GM12878 (cell line): ENCODE measurements at regions not wholly inside any gene's neighbourhood (a gene's known extent, or its start where the extent isn't known, plus 50 kb on each side); places are given as distances from the start of the nearest gene placed in this dataset.

Source experiments
- ATAC-seq: fragments of 200-7000 bp; cut with Tn5 transposase; 3 replicates; pipeline ENCODE4 v1.9.1; 2020; ENCODE audit warnings: mild to moderate bottlenecking, moderate library complexity
- BruUV-seq: library from RNA; stranded (reverse); fragments of 400-500 nt; replicated peaks from 2 replicates; lab custom pipeline; 2021; lab: Mats Ljungman, UMichigan
- CTCF ChIA-PET: fragments of 300-600 bp; sonication (Branson Sonifier 250); formaldehyde crosslinking; extraction: SDS; loops from one replicate; lab custom pipeline; 2021; ENCODE audit warnings: inconsistent platforms; lab: Yijun Ruan, JAX
- POLR2A ChIA-PET: fragments of 350-600 bp; formaldehyde crosslinking; extraction: SDS; loops from one replicate; lab custom pipeline; 2021; ENCODE audit warnings: inconsistent platforms; lab: Charles Lee
- RAD21 ChIA-PET: fragments of 300-600 bp; sonication (Branson Sonifier 250); formaldehyde crosslinking; loops from one replicate; lab custom pipeline; 2023; ENCODE audit warnings: antibody characterized with exemption; ENCODE audit not compliant: unreplicated experiment; lab: Charles Lee
- SMC1A ChIA-PET: fragments of 300-600 bp; sonication (Branson Sonifier 250); formaldehyde crosslinking; loops from one replicate; lab custom pipeline; 2023; ENCODE audit not compliant: unreplicated experiment, uncharacterized antibody; lab: Charles Lee
- DNase-seq: peaks from one replicate; pipeline ENCODE4 v3.0.0-alpha.2; 2011; ENCODE audit warnings: low read depth, low spot score
- FAIRE-seq: peaks from 3 replicates; lab custom pipeline; 2011; peaks lifted over from hg19 to GRCh38; lab: Jason Lieb, UNC
- H2AFZ ChIP-seq: 2 replicates; pipeline ENCODE4 v1.6.0; 2011; ENCODE audit warnings: low read depth, low read length, control low read depth; ENCODE audit not compliant: control insufficient read depth
- H3K27ac ChIP-seq: 2 replicates; pipeline ENCODE4 v1.5.1; 2011; ENCODE audit warnings: control low read depth; ENCODE audit not compliant: control insufficient read depth, insufficient read depth
- H3K27me3 ChIP-seq, 2 experiments: replicated peaks in 1 of 2; 2 replicates each; pipeline versions ENCODE4 v1.6.0 to v1.6.1; 2011; ENCODE audit warnings: low read length in 1 of 2; ENCODE audit not compliant: control insufficient read depth in 2 of 2, insufficient read depth in 2 of 2
- H3K36me3 ChIP-seq, 2 experiments: 2 replicates each; pipeline ENCODE4 v1.5.1; 2011; ENCODE audit warnings: low read length in 1 of 2; ENCODE audit not compliant: control insufficient read depth in 2 of 2, insufficient read depth in 2 of 2
- H3K4me1 ChIP-seq: 2 replicates; pipeline ENCODE4 v1.6.1; 2011; ENCODE audit warnings: mild to moderate bottlenecking, low read length, moderate library complexity, mixed read lengths; ENCODE audit not compliant: control insufficient read depth, insufficient read depth
- H3K4me2 ChIP-seq: 2 replicates; pipeline ENCODE4 v1.6.0; 2011; ENCODE audit warnings: control low read depth; ENCODE audit not compliant: control insufficient read depth, insufficient read depth
- H3K4me3 ChIP-seq: fragments of 200-600 bp; sonication (generic); 2 replicates; pipeline ENCODE4 v1.5.1; 2016
- H3K79me2 ChIP-seq: 2 replicates; pipeline ENCODE4 v1.6.0; 2011; ENCODE audit warnings: low read length; ENCODE audit not compliant: control insufficient read depth, insufficient read depth
- H3K9ac ChIP-seq: 2 replicates; pipeline ENCODE4 v1.8.0; 2011; ENCODE audit warnings: low read length, control low read depth, mixed read lengths; ENCODE audit not compliant: control insufficient read depth, insufficient read depth
- H3K9me3 ChIP-seq: replicated peaks from 3 replicates; pipeline ENCODE4 v1.5.1; 2011; ENCODE audit warnings: mild to moderate bottlenecking, low read length; ENCODE audit not compliant: control insufficient read depth, insufficient read depth
- H4K20me1 ChIP-seq: 2 replicates; pipeline ENCODE4 v1.6.0; 2011; ENCODE audit not compliant: control insufficient read depth, insufficient read depth
- ATF2 ChIP-seq: IDR thresholded peaks from 2 replicates; pipeline ENCODE4 v1.6.1; 2012; ENCODE audit warnings: low read length, inconsistent platforms
- CUX1 ChIP-seq: IDR thresholded peaks from 2 replicates; pipeline ENCODE4 v1.6.1; 2012; ENCODE audit warnings: improper control_type of control experiment, low read depth, low read length; ENCODE audit not compliant: insufficient replicate concordance
- NBN ChIP-seq: fragments of 450-650 bp; IDR thresholded peaks from 2 replicates; pipeline ENCODE4 v1.6.1; 2016
- PAX8 ChIP-seq: fragments of 450-650 bp; IDR thresholded peaks from 2 replicates; pipeline ENCODE4 v1.6.1; 2017; ENCODE audit warnings: mild to moderate bottlenecking, moderate library complexity
- TARDBP ChIP-seq: IDR thresholded peaks from 2 replicates; pipeline ENCODE4 v1.6.1; 2016; ENCODE audit warnings: borderline replicate concordance
- ZBTB40 ChIP-seq: fragments of 450-650 bp; IDR thresholded peaks from 2 replicates; pipeline ENCODE4 v1.6.1; 2016; ENCODE audit warnings: mild to moderate bottlenecking, moderate library complexity, borderline replicate concordance
- WGBS: methylation state at CpG from one replicate; pipeline ENCODE4 v1.1.6; 2016; ENCODE audit warnings: low lambda C conversion rate; ENCODE audit not compliant: insufficient replicate concordance, insufficient coverage; ENCODE audit errors: missing lambda C conversion rate; 5-methylcytosine and 5-hydroxymethylcytosine counted together
- in situ Hi-C: fragments of 300-500 bp; cut with MboI; formaldehyde crosslinking; loops from 9 replicates; pipeline ENCODE4 v1.14.3; 2018; ENCODE audit warnings: mixed read lengths
- intact Hi-C: fragments of 100-400 bp; cut with micrococcal nuclease; formaldehyde crosslinking; loops from one replicate; pipeline ENCODE4 v1.14.2; 2022; ENCODE audit not compliant: unreplicated experiment

- no peak for TF ChIP-seq ATF2
- TF ChIP-seq NBN: no peak
- POLR2A ChIA-PET: no interaction called here
- FAIRE-seq: no peak
Observed at GRCh38 chr18:26717123-26717719, 148.3 kb downstream of the AQP4 start.

GRCh38 chr18:26714739-26715138 lies 150.8 kb downstream of the AQP4 start:
- Histone ChIP-seq H3K36me3 (no peaks in the 10 kb centered on the region), H3K79me2 (no peaks in the 10 kb centered on the region), H3K4me3 (no peak overlapping the region), H3K4me1 (peaks cover 4% of the 10 kb centered on the region; the same call in 1 of the 2 replicates), H4K20me1 (no peaks in the 10 kb centered on the region), H3K27ac (no peak overlapping the region), H2AFZ (no peak overlapping the region), H3K9me3 (no peaks in the 10 kb centered on the region), H3K27me3 (no peaks in the 10 kb centered on the region), H3K4me2 (no peak overlapping the region), H3K9ac (no peak overlapping the region)
- RAD21 ChIA-PET: no interaction called here
- CTCF ChIA-PET: interaction anchor here (0.7 kb wide), 1 partner anchor 1595 kb away, joined by 4 read pairs; no protein-coding TSS in a partner anchor
- no peak for DNase-seq
- no TSS peak for BruUV-seq
- no peak for ATAC-seq
- intact Hi-C loops (no loop called here), in situ Hi-C loops (no loop called here)
- POLR2A ChIA-PET: no interaction called here
- no peak for FAIRE-seq
- WGBS: 46% methylated on average over 6 of the region's 6 CpGs
- SMC1A ChIA-PET: no interaction called here
- TF ChIP-seq ZBTB40 (no peak), PAX8 (no peak), TARDBP (no peak), CUX1 (no peak)

More at GRCh38 chr18:26717123-26717719, 148.3 kb downstream of the AQP4 start:
- Histone ChIP-seq H3K27ac (no peak overlapping the region), H3K27me3 (no peaks in the 10 kb centered on the region), H3K4me2 (no peak overlapping the region), H3K4me1 (no peaks in the 10 kb centered on the region), H2AFZ (no peak overlapping the region), H3K79me2 (no peaks in the 10 kb centered on the region), H4K20me1 (no peaks in the 10 kb centered on the region), H3K9me3 (no peaks in the 10 kb centered on the region), H3K4me3 (no peak overlapping the region), H3K9ac (no peak overlapping the region), H3K36me3 (no peaks in the 10 kb centered on the region)
- ChIA-PET SMC1A (interaction anchor here (0.8 kb wide), 1 partner anchor 11 kb away, joined by 3 read pairs; no protein-coding TSS in a partner anchor), RAD21 (no interaction called here), CTCF (interaction anchor here (0.7 to 0.9 kb wide), 2 partner anchors 9 to 15 kb away, joined by 3 read pairs; no protein-coding TSS in a partner anchor)
- intact Hi-C loops (no loop called here), in situ Hi-C loops (no loop called here)
- BruUV-seq: no TSS peak
- DNase-seq: no peak
- 36% methylated on average over 4 of the region's 4 CpGs for WGBS
- ATAC-seq: no peak
